CD4-positive, alpha-beta T cell treated with Interleukin-17A for 1 hour (primary cell): ENCODE measurements at regions not wholly inside any gene's neighbourhood (a gene's known extent, or its start where the extent isn't known, plus 50 kb on each side); places are given as distances from the start of the nearest gene placed in this dataset.

Source experiments
- DNase-seq: peaks from one replicate; pipeline ENCODE4 v3.0.0-alpha.2; 2020

DNA sequence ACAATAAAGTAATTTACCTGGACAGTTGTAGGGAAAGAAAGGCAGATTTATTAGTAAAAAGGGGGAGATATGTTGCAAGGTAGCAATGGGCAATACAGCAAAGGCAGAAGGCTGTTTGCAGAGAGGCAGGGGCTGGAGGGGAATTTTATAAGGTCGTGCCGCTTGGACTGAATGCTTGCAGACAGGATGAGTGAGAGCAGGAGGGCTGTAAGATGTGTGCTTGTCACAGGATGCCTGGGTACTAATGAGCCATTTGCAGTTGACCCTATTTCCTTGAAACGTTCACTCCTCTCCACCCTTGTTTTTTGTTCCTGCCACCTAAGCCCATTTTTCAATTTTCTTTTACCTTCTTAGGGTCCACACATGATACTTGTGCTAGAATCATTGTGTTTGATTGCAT lies 214.7 kb downstream of the TRAM1L1 start:
- no peak for DNase-seq

- no peak for DNase-seq
Observed at GRCh38 chr4:116866106-116866505, 219.3 kb downstream of the TRAM1L1 start.

DNA sequence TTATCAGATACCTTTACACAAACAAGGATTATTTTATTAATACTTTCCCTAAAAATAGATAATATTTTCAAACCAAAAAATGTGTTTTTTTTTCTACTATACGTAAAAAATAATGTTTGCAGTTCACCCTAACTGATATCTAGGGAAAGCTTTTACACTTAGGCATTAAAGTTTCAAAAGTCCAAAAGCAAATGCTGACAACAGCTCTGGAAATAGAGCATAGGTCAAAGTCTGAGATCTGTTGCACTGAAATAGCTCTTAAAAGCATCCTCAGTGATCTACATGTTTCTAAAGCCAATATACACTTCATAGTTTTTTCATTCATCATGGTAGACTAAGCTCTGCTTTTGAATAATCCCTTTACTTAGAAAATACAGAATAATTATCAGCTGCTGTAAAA lies 222.8 kb downstream of the TRAM1L1 start:
- DNase-seq, result no peak

GRCh38 chr4:116860891-116861290 lies 224.5 kb downstream of the TRAM1L1 start:
- no peak for DNase-seq

DNA sequence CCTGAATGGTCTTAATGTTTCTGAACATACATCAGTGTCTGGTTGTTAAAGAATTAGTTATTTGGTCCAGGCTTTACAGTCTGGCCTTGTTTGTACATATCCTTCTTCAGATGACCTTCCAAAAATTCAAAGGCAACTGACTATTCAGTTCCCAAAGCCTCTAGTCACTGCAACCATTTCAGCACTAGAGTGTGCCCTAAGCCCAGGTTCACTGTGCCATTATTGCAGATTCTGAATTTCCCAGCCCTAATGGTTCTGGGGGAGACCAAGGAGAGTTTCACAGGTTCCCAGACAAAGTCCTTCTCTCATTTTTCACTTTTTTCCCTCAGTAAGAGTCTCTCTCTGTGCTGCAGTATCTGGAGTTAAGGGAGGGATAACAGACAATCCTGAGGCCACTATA lies 235.8 kb downstream of the TRAM1L1 start:
- no peak for DNase-seq

DNA sequence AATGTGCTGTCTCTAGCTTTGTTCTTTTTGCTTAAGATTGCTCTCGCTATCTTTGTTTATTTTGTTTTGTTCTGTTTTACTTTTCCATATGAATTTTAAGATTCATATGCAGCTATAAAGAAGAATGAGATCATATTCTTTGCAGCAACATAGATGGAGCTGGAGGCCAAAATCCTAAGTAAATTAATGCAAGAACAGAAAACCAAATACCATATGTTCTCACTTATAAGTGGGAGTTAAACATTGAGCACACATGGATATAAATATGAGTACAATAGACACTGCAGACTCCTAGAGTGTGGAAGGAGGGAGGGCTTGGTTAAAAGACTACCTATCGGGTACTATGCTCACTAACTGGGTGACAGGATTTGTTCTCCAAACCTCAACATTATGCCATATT lies 237.8 kb downstream of the TRAM1L1 start:
- no peak for DNase-seq

- no peak for DNase-seq
Observed at GRCh38 chr4:116839826-116840225, 245.6 kb downstream of the TRAM1L1 start.

- DNase-seq, result no peak
Observed at GRCh38 chr4:116838609-116839008, 246.8 kb downstream of the TRAM1L1 start.

- DNase-seq, result no peak
Observed at GRCh38 chr4:116829187-116829586, 256.2 kb downstream of the TRAM1L1 start.

GRCh38 chr4:116824172-116824571 lies 261.2 kb downstream of the TRAM1L1 start:
- no peak for DNase-seq

GRCh38 chr4:116811730-116812129 lies 273.6 kb downstream of the TRAM1L1 start:
- no peak for DNase-seq

DNA sequence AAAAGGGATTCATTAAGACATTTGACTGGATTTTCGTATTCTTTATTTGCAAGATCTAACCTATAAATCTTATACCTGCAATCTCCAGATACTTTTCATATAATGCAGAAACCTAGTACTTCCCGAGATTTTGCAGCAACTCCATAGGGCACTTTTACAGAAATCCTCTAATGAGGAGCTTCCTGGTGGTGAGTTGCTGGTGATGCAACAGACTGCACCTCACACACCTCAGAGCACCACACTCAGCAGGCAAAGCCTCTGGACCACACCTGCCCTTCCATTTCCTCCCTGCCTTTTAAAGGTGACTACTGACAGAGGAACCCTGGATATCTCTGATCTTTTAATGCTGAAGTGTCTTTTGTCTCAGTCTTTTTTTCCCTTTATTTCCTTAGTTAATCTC lies 289.4 kb downstream of the TRAM1L1 start:
- no peak for DNase-seq

DNA sequence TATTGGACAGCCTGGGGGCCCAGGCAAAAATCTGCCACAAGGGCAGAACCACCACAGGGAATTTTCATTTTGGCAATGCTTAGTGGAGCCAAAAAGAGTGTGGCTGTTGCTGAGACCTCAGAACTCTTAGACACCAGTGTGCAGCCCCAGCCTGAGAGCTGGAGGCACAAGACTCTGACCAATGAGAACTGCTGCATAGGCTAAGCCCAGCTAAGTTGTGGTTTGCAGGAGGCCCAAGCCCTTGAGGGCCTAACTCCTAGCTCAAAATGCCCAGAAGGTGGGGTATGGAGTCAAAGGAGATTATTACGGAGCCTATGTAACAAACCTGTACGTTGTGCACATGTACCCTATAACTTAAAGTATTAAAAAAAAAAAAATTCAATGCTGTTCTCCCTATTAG lies 296.7 kb downstream of the TRAM1L1 start:
- no peak for DNase-seq

DNA sequence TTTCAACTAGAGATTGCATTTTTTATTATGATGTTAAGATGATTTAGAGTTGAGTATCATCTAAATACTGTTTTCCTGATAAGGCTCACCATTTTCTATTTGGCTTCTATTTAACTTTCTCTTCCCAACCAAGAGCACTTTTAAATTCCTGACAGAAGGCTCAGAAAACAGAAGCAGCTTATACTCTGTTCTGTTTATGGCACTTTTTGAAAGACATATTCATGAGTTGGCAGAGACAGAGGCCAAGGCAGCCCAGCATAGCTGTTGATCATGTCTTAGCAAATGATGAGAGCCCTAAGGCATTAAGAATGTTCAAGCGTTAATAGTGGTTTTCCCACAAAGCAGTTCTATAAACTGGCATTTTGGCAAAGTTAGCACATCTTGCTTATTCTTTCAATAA lies 330.3 kb downstream of the TRAM1L1 start:
- DNase-seq, result no peak

GRCh38 chr4:116752027-116752426 lies 333.3 kb downstream of the TRAM1L1 start:
- no peak for DNase-seq

GRCh38 chr4:116736756-116737155 lies 348.6 kb downstream of the TRAM1L1 start:
- no peak for DNase-seq

DNA sequence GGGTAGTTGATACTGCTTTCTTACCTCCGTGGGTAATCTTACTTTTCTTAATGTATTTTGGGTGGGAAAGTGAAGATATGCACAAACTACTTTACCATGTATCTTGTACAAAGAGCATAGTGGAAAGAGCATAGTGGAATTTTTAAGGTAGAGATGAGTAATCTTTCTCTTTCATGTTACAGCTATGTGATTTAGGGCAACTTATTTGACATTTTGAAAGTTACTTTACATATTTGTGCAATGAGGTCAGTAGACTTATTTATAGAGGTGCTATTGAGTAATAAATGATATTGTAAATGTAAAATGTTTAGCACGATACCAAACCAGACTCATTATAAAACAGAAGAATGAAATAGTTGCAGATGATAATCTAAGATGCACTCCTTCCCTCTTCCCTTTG lies 351.2 kb downstream of the TRAM1L1 start:
- no peak for DNase-seq

- DNase-seq, result no peak
Observed at GRCh38 chr4:116733370-116733769, 352.0 kb downstream of the TRAM1L1 start.

DNA sequence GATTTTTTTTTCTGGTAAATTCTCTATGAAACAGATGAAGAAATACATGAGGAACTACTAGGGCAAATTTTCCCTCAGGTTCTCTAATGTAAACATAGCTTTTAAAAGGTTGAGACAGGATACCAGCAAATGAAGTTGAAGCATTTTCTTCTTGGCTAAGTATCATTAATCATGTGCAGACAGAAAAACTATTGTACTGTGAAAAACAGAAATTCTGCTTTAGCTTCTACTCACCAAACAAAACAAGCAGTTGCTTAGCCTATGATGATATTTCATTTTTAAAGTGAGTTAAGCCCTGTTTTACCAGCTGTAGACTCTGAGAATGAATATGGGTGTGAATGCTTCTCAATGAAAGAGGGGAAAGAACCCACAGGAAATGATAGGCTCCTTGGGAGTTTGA lies 358.9 kb downstream of the TRAM1L1 start:
- no peak for DNase-seq

- no peak for DNase-seq
Observed at GRCh38 chr4:116724249-116724648, 361.1 kb downstream of the TRAM1L1 start.

- no peak for DNase-seq
Observed at GRCh38 chr4:116705466-116705865, 379.9 kb downstream of the TRAM1L1 start.

DNA sequence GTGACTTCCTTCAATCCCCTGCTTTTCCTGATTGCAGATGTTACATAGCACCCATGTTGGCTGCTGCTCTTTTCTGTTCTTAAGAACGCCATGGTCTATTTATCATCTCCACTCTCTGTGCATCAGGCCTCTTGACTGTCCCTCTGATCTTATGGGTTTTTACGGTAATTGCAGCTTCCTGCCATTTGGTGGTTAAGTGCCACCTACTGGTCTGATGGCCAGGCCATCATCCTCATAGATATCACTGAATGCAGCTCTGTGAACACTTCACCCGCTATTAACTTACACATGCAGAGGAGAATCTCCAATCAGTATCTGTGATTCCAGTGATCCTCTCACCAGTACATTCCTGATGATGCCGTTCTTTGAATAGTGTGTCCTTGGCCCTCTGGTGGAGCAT lies 382.4 kb downstream of the TRAM1L1 start:
- no peak for DNase-seq

DNA sequence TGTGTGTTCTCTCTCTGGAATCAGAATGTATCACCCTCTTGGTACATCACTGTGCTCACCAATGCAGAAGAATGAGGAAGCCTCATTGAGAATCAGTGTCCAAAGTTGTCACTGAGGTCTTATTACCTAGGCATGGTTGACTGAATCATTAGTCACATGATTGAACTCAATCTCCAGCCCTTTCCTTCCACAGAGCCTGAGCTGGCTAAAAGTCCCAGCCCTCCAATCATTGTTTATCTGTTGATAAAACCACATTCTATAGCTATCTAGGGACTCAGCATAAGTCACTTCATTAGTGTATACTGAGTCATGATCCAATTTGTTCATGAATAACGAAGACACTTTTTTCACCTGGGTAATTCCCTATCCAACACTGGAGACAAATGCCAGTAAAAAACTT lies 396.8 kb downstream of the TRAM1L1 start:
- no peak for DNase-seq

DNA sequence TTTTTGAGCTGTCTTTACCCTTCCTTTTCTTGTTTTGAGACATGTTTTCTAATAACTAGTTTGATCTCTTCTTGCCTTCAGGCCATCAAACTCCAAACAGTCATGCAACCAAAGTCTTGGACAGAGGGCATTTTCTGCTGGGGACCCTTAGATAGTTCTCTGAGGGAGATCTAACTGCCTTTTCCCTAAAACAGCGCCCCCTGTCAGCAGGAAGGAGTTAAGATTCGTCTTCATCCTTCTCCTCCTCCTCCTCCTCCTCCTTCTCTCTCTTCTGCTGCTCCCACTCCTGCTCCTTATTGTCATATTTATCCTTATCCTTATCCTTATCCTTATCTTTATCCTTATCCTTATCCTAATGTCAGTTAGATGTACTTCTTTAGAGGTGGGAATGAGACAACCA lies 417.2 kb downstream of the TRAM1L1 start:
- DNase-seq, result no peak

DNA sequence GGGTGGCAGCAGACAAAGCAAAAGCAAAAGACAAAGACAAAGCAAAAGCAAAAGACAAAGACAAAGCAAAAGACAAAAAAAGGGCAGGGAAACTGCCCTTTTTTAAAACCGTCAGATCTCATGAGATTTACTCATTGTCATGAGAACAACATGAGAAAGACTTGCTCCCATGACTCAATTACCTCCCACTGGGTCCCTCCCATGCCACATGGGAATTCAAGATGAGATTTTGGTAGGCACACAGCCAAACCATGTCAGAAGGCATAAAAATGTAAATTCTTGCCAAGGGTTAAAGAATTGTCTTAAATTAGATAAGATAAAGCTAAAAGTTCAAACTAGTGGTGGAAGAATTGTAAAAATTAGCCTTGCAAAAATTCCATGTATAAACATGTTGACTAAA lies 419.7 kb downstream of the TRAM1L1 start:
- DNase-seq, result no peak

DNA sequence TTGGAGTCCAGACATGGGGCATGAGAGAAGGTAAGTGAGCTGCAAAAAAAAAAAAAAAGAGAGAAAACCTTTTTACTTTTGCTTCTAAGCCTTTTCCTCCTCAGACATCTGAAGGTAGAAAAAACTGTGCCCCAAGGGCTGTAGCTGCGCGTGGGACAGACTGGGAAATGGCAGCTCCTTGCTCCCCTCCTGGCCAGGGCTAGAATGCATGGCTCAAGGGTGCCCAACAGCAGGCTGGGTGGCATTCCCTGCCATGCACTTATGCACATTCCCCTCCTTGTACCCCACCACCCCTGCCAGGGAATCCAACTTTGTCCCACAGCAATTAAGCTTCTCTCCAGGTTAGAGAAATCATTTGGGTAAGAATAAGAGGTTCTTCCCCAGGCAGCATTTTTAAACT lies 421.2 kb downstream of the TRAM1L1 start:
- no peak for DNase-seq
